Upper lobe of left lung (tissue), 4 donors: ENCODE measurements at regions not wholly inside any gene's neighbourhood (a gene's known extent, or its start where the extent isn't known, plus 50 kb on each side); places are given as distances from the start of the nearest gene placed in this dataset.

Experiments
- EP300 ChIP-seq, 4 donors: sonication (generic); formaldehyde crosslinking; IDR thresholded peaks; one replicate each; pipeline ENCODE4 v1.5.1; 2017; ENCODE audit warnings: antibody characterized with exemption in 4 of 4, control low read depth in 2 of 4
- POLR2A ChIP-seq, 4 donors: fragments of 450-650 bp; IDR thresholded peaks; one replicate each; pipeline ENCODE4 v1.5.1; 2016 to 2017; ENCODE audit warnings: antibody characterized with exemption in 4 of 4, mild to moderate bottlenecking in 2 of 4
- POLR2AphosphoS5 ChIP-seq, 2 donors: sonication (generic); formaldehyde crosslinking; IDR thresholded peaks; one replicate each; pipeline ENCODE4 v1.5.1; 2017; ENCODE audit warnings: antibody characterized with exemption in 2 of 2
- TF ChIP-seq, protein P1 (sequence below), 6 experiments: fragments of 450-650 bp in 4 of 6; fragments of 200-600 bp in 2 of 6; sonication (generic) in 2 of 6; IDR thresholded peaks; one replicate each; pipeline ENCODE4 v1.5.1; 2016 to 2019; ENCODE audit warnings: antibody characterized with exemption in 6 of 6

DNA sequence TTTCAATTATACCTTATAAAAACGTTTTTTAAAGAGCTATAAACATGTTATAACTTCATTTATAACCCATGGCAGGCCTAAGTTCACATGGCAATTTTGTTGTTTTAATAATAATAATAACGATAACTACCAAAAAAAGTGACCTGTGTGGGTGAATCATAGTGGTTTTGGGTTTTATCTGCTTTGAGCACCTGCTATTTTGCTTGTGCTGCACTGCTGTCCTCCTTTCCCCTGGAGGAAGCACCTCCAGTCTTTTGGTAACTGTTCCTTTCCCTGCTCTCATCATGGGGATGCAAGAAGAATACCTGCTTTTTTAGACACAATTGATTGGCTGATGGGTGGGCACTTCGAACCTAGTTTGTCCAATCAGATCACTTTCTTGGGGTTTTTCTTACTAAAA is 388.0 kb upstream of the TBL1XR1 start:
- TF ChIP-seq EP300 (IDR thresholded peaks at IDR 0.05) (no peak), POLR2A (IDR thresholded peaks at IDR 0.05) (no peak), POLR2AphosphoS5 (IDR thresholded peaks at IDR 0.05) (no peak)
- TF ChIP-seq, protein P1, sequence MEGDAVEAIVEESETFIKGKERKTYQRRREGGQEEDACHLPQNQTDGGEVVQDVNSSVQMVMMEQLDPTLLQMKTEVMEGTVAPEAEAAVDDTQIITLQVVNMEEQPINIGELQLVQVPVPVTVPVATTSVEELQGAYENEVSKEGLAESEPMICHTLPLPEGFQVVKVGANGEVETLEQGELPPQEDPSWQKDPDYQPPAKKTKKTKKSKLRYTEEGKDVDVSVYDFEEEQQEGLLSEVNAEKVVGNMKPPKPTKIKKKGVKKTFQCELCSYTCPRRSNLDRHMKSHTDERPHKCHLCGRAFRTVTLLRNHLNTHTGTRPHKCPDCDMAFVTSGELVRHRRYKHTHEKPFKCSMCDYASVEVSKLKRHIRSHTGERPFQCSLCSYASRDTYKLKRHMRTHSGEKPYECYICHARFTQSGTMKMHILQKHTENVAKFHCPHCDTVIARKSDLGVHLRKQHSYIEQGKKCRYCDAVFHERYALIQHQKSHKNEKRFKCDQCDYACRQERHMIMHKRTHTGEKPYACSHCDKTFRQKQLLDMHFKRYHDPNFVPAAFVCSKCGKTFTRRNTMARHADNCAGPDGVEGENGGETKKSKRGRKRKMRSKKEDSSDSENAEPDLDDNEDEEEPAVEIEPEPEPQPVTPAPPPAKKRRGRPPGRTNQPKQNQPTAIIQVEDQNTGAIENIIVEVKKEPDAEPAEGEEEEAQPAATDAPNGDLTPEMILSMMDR (IDR thresholded peaks at IDR 0.05), result no peak
